GM18868 (cell line): ENCODE measurements at regions not wholly inside any gene's neighbourhood (a gene's known extent, or its start where the extent isn't known, plus 50 kb on each side); places are given as distances from the start of the nearest gene placed in this dataset.
A peak's percentile ranks its signal among the peaks of the same experiment; 100 is the strongest.

Experiments used
- ATAC-seq: cut with Tn5 transposase; IDR thresholded peaks from one replicate; pipeline ENCODE4 v1.9.1; 2021; ENCODE audit warnings: mild to moderate bottlenecking, moderate library complexity; ENCODE audit not compliant: unreplicated experiment

- ATAC-seq, result no peak
These were observed 467.0 kb downstream of the LRIG3 start for GRCh38 chr12:58453306-58453705.

DNA sequence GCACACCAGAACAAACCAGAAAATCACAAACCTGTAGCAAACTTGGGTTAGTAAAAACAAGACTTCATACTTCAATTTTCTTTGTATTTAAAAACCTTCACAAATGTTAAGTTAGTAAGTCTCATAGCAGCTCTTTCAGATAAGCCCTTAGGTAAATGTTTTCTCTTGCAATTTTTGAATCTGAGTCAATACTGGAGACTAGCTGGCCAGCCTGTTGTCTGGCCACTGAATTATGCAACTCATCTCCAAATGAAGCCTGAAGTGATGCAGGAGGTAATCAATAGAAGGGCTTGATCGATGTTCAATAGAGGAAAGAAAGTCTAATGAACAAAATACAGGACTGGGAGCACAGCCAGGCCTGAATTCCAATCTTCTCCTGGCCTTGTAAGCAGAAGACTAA lies 465.2 kb downstream of the LRIG3 start:
- ATAC-seq, result no peak

- ATAC-seq, result no peak
These were observed 462.2 kb downstream of the LRIG3 start for GRCh38 chr12:58458102-58458501.

GRCh38 chr12:58459191-58459590 lies 461.1 kb downstream of the LRIG3 start:
- no peak for ATAC-seq

GRCh38 chr12:58463051-58463450 lies 457.3 kb downstream of the LRIG3 start:
- ATAC-seq, result no peak

DNA sequence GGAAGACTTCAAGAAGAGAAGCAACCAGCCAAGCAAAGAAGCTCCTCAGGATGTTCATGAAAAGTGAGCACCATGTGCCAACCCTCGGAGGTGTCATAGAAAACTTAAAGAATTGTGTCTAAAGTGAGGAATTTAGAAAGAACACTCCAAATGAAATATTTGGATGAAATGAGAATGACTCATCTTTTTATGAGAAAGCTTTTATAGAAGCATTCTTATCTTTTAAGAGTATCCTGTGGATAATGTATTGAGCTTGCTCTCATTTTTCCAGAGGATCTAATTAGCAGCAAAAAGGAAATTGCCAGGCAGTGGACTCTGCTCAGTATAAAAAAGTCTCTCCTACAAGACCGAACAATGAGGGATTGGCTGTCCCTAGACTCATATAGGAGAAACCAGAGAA lies 454.9 kb downstream of the LRIG3 start:
- no peak for ATAC-seq

- peak; percentile 95 for ATAC-seq
These were observed 449.9 kb downstream of the LRIG3 start for GRCh38 chr12:58470266-58471010.

DNA sequence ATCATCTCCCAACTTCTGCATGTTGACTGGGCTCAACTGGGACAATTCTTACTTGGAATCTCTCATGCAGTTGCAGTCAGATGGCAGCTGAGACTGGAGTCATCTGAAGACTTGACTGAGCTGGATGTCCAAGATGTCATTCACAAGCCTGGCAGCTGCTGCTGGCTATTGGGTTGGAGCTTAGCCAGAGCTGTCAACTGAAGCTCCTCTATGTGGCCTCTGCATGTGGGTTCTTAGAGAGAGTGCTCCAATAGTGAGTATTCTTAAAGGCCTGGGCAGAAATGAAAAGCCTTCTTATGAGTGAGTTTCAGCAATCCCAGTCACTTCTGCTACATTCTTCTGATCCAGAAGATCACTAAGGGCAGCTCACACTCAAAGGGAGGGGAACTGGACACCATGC lies 440.9 kb downstream of the LRIG3 start:
- ATAC-seq, result no peak

- ATAC-seq, result peak; percentile 82
These were observed 438.5 kb downstream of the LRIG3 start for GRCh38 chr12:58481811-58482210.

GRCh38 chr12:58487255-58487654 lies 433.0 kb downstream of the LRIG3 start:
- no peak for ATAC-seq

GRCh38 chr12:58487678-58488161 lies 432.6 kb downstream of the LRIG3 start:
- peak; percentile 75 for ATAC-seq

DNA sequence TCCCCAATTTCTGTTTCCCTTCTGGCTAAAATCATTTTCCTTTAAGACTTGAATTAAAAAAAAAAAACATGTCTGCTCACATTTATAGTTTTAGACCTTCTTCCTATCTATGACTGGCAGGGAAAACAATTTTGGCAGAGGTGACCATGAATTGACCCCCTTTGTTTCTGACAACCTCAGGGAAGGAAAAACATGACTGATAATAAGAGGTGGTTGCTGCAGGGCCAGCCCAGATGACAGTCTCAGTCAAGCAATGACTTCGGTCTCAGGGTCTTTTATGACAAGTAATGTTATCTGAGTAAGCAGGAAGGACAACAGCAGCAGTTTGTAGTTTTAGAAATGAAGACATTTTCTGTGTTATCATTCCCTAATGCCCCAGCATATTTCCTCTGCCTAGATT lies 430.9 kb downstream of the LRIG3 start:
- ATAC-seq, result no peak

DNA sequence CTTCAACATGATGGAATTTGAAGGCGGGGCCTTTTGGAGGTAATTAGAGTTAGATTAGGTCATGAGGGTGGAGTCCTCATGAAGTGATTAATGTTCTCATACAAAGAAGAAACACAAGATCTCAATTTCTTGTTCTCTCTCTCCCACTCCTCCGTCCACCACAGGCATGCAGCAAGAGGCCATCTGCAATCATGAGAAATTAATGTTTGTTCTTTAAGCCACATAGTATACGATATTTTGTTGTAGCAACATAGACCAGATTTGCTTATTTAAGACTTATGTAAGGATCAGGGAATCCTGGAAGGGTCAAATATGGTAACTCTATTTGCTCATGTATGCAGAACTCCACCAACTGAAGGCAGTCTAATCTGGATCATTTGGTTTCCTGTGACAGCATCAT lies 429.0 kb downstream of the LRIG3 start:
- ATAC-seq, result no peak

DNA sequence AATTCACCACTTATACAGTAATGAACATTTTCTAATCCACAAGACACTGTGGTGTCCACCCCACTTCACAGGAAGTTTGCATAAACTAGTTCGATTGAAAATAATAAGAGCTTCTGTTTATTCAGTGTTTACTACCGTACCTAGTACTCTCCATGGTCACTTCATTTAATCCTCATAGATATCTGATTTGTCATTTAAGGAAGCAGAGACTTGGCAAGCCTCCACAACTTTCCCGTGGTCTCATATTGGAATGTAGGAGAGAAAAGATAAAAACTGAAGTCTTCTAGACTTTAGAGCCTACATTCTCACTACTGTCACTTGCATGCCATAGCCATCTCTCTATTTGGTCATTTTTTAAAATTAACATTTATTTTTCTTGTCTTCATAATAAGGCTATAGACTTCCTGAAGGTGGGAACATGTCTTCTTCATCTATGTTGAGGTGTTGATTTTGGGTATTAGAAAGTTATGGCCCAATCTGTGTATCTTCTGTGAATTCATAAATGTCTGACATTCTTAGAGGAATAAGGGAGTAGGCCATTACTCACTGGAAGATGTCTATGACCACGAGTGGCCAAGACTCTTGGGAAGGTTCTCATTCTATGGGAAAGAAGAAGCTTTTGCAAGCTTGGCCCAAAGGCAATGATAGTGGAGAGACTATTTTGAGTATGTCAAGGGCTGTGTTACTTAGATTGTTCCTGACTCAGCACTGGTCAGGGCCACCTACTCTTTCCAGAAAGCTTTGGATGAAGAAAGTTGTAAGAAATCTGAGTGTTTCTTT lies 423.7 kb downstream of the LRIG3 start:
- ATAC-seq, result no peak

GRCh38 chr12:58500399-58500798 lies 419.9 kb downstream of the LRIG3 start:
- no peak for ATAC-seq

GRCh38 chr12:58502226-58502625 lies 418.1 kb downstream of the LRIG3 start:
- peak; percentile 47 for ATAC-seq

DNA sequence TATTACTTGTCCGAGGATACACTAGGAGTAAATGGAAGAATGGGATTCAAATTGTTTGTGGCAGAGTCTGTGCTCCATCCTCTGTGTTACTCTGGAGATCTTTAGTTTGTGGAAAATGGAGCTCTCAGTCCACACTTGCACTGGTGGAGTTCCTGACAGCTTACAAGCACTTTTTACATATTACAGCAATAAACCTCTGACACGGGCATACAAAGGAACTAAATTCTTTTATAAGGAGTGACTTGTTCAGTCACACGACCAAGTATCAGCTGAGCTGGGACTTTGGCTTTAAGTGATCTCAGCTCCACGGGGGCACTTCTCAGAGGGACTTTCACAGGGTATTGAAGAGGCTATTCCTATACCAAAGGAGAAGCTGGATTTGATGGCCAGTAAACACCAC lies 417.5 kb downstream of the LRIG3 start:
- no peak for ATAC-seq

GRCh38 chr12:58503731-58504130 lies 416.6 kb downstream of the LRIG3 start:
- peak; percentile 44 for ATAC-seq

DNA sequence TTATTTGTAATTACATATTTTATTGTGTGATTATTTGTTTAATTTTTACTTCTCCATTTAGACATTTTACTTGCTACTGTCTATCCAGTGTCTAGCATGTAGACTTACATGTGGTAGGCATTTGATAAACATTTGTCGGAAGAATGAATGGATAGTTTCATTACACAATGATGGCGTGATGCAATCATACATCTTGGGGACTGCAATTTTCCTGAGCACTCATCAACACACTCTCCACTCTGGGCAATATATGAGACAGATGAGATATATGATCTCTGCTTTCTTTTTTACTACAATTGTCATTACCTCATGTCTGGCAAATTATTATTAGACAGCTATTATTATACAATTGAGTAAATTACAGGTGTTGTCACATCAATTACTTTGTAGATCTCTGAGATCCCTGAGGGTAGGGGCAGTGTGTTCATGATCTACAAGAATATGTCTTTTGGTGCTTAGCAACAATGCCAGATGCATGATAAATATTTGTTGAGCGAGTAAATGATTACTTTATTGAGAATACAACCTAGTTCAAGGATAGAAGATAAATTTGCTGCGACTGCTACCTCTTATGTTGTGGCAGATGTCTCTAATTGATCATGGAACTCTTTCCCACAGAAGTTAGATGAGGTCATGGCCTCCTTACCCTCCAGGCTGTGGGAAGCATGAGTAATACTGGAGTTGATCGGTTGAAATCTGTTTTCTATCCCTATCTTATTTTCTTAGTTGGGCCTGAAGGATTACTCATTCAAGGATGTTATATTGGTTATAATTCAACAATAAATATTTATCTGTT lies 416.0 kb downstream of the LRIG3 start:
- ATAC-seq, result no peak

- no peak for ATAC-seq
These were observed 411.0 kb downstream of the LRIG3 start for GRCh38 chr12:58509116-58509885.
